B cell (primary cell): ENCODE measurements at regions not wholly inside any gene's neighbourhood (a gene's known extent, or its start where the extent isn't known, plus 50 kb on each side); places are given as distances from the start of the nearest gene placed in this dataset.

Experiments used
- EZH2 ChIP-seq: IDR thresholded peaks from 2 replicates; pipeline ENCODE4 v1.6.1; 2012; ENCODE audit warnings: borderline replicate concordance, low read depth, mild to moderate bottlenecking, moderate library complexity, low read length; ENCODE audit not compliant: insufficient read depth, poor library complexity, severe bottlenecking
- TF ChIP-seq, protein P1 (sequence below): fragments of 200-600 bp; IDR thresholded peaks from one replicate; pipeline ENCODE4 v1.8.0; 2022; ENCODE audit warnings: antibody characterized with exemption, mild to moderate bottlenecking

DNA sequence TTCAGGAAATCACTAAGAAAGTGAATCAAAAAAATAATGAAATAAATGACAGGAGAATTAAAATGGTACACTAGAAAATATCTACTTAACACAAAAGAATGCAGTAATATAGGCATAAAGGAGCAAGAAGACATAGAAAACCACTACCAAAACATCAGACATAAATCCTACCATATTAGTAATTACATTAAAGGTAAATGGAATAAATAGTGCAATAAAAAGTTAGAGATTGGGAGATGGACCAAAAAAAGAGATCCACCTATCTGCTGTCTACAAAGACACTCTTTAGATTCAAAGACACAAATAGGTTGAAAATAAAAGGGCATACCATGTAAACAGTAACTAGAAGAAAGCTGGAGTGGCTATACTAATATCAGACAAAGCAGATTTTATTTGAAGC lies 167.0 kb upstream of the SAMSN1 start:
- TF ChIP-seq, protein P1, sequence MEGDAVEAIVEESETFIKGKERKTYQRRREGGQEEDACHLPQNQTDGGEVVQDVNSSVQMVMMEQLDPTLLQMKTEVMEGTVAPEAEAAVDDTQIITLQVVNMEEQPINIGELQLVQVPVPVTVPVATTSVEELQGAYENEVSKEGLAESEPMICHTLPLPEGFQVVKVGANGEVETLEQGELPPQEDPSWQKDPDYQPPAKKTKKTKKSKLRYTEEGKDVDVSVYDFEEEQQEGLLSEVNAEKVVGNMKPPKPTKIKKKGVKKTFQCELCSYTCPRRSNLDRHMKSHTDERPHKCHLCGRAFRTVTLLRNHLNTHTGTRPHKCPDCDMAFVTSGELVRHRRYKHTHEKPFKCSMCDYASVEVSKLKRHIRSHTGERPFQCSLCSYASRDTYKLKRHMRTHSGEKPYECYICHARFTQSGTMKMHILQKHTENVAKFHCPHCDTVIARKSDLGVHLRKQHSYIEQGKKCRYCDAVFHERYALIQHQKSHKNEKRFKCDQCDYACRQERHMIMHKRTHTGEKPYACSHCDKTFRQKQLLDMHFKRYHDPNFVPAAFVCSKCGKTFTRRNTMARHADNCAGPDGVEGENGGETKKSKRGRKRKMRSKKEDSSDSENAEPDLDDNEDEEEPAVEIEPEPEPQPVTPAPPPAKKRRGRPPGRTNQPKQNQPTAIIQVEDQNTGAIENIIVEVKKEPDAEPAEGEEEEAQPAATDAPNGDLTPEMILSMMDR: no peak
- TF ChIP-seq EZH2: no peak
